GM12873 (cell line): ENCODE measurements at regions not wholly inside any gene's neighbourhood (a gene's known extent, or its start where the extent isn't known, plus 50 kb on each side); places are given as distances from the start of the nearest gene placed in this dataset.

ENCODE experiments used
- TF ChIP-seq, protein P1 (sequence below): IDR thresholded peaks from 2 replicates; pipeline ENCODE4 v1.5.1; 2012; ENCODE audit warnings: low read depth, mild to moderate bottlenecking, moderate library complexity, low read length, control low read depth; ENCODE audit not compliant: insufficient read depth; ENCODE audit errors: missing control alignments

DNA sequence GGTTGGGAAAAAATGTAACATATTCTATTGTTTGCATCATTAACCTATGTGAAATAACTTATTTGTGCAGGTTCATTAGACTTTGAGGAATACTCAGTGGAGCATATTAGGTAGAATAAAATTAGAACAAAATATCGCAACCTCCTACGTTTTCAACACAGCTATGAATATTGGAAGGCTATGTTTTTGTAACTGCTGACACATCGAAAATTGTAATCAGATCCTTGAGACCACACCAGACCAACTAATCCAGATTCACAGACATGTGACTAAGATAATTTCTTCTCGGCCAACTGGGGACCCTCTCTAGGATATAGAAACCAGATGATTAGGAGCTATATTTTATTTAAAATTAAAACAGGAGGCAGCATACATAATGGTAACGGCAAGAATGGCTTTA is 77.5 kb upstream of the VWC2 start:
- TF ChIP-seq, protein P1, sequence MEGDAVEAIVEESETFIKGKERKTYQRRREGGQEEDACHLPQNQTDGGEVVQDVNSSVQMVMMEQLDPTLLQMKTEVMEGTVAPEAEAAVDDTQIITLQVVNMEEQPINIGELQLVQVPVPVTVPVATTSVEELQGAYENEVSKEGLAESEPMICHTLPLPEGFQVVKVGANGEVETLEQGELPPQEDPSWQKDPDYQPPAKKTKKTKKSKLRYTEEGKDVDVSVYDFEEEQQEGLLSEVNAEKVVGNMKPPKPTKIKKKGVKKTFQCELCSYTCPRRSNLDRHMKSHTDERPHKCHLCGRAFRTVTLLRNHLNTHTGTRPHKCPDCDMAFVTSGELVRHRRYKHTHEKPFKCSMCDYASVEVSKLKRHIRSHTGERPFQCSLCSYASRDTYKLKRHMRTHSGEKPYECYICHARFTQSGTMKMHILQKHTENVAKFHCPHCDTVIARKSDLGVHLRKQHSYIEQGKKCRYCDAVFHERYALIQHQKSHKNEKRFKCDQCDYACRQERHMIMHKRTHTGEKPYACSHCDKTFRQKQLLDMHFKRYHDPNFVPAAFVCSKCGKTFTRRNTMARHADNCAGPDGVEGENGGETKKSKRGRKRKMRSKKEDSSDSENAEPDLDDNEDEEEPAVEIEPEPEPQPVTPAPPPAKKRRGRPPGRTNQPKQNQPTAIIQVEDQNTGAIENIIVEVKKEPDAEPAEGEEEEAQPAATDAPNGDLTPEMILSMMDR = no peak

- TF ChIP-seq, protein P1 = no peak
Observed at GRCh38 chr7:49700841-49701240, 72.6 kb upstream of the VWC2 start.

GRCh38 chr7:49702099-49702498 is 71.3 kb upstream of the VWC2 start:
- TF ChIP-seq, protein P1 = no peak

- TF ChIP-seq, protein P1 = no peak
Observed at GRCh38 chr7:49703337-49703736, 70.1 kb upstream of the VWC2 start.

DNA sequence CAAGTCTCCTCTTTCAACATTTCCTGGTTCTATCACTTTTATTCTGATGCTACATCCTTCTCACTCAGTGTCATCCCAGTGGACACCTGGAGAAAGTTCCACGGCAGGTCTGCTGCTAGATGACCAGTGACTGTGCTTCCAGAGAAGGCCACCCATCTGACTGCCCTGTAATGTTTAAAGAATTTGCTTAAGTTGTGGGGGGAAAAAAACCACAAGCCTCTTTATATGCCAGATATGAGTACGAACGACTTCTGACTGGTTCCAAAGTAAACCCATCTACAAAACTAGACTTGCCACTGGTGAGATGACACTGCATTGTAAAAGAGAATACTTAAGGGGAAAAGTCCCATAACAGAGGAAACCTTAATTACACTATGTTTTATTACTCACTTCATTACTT is 69.6 kb upstream of the VWC2 start:
- TF ChIP-seq, protein P1 = no peak

DNA sequence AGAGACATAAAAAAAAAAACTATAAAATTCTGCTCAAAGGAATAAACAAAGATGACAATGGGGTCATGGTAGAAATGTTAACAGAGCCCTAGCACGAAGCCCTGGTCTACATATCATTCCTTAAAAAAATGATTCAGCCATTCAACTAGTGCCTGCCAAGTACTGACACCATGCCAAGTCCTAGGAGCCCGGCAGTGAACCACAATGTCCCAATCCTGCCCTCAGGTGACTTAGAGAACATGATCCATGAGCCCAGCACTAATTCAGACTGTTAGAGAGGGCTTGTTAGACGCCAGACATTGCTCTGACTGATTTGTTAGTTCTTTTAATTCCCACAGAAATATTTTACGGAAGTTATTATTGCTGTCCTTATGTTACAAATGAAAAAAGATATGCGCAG is 67.3 kb upstream of the VWC2 start:
- TF ChIP-seq, protein P1 = no peak

DNA sequence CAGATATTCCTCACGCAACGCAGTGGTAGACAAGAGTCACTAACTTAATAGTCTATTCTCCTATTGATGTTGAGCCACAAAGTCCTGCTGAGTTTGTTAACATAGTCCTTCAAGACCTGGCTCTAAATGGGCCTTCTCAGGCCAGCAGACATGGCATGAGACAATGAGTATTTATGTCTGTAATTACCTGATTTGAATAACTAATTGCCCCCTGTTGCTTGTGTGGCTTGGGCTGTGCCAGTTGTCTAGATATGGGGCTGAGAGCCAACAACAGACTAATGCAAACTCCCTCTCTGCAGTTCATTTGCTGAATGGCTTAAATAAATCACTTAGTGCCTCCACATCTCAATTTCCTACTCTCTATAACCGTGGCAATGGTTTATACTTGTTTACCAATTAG is 65.5 kb upstream of the VWC2 start:
- TF ChIP-seq, protein P1 = no peak
